HG03378 (cell line): ENCODE measurements at regions not wholly inside any gene's neighbourhood (a gene's known extent, or its start where the extent isn't known, plus 50 kb on each side); places are given as distances from the start of the nearest gene placed in this dataset.
"Not testable (repeated sequence)": the region's sequence is repeated elsewhere in the genome, so short reads cannot be mapped to it uniquely, and the experiment has no call there.

Experiments
- ATAC-seq: cut with Tn5 transposase; IDR thresholded peaks from one replicate; pipeline ENCODE4 v1.9.1; 2021; ENCODE audit warnings: mild to moderate bottlenecking, moderate library complexity; ENCODE audit not compliant: unreplicated experiment

DNA sequence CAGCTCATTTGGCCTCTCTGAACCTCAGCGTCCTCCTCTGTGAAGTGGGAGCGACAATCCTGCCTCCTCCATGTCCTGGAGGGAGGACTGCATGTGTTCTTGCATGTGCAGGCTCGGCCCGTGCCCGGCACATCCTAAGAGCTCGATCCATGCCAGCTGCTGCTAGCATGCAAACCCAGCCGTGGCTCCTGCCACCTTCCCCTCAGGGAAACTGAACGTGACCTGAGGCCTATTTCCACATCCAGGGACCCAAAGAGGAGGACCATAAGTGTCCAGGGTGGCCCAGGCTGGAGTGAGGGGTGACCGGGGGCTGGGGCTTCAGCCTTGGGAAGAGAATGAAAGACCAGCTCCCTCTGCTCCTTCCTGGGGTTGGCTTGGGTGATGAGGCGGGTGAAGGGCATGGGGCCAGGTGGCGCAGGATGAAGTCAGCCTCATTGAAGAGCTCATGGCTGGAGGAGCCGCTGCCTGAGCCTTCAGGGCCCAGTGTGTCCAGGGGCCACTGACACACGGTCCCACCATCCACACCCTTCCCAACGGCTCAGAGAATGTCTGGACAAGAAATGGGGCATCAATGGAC lies 115.7 kb upstream of the AKAP13 start:
- ATAC-seq = not testable (repeated sequence)

DNA sequence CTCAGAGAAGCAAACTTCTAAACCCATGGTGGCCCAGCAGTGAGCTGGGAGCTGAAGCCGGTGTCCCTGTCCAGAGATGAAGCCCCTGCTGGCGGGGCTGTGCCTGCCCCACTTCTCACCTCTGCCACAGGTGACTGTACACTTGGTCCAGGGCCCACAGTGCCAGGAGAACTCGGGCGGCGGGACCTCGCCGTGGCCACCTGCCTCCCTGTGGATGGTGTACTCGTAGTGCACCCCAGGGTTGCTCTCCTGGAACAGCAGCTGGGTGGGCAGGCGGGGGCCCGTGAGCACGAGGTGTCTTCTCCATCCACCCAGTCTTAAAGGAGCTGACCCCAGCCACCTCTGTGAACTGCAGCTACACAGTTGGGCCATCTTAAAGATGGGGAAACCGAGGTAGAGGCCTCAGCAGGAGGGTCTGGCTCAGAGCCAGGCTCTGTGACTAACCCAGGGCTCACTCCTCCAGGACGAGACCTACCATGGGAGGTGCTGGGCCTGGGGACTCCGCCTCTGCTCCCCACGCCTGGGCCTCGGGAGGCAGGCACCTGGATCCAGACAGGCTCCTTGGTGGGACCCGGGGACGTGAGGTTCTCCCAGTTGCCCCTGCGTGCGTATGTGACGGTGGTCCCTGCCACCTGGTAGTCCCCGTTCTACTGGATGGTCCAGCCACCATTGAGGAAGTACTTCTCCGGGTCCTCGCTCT lies 113.1 kb upstream of the AKAP13 start:
- ATAC-seq = not testable (repeated sequence)

DNA sequence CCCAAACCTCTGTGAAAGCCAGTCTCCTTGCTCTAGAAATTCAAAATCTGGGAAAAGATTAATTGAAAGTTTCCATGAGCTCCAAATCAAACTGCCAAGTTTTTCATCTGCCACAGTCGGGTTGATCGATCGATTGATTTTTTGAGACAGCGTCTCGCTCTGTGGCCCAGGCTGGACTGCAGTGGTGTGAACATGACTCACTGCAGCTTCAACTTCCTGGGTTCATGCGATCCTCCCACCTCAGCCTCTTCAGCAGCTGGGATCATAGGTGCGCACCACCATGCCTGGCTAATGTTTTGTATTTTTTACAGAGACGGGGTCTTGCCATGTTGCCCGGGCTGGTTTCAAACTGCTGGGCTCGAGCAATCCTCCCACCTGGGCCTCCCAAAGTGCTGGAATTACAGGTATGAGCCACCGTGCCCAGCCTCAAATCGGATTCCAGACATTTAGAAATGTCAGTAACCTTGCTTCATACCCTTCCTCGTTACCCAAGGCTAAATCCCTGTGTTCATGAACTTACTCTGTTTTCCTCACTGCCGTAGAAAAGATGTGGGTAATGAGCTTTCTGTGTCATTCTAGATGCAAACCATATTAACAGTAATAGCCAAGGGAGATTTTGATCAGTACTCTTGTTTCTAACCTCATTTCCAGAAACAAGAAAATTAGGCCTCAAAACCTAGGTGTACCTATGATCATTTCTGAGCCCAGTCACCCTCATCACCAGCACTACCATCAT lies 105.9 kb upstream of the AKAP13 start:
- no peak for ATAC-seq

DNA sequence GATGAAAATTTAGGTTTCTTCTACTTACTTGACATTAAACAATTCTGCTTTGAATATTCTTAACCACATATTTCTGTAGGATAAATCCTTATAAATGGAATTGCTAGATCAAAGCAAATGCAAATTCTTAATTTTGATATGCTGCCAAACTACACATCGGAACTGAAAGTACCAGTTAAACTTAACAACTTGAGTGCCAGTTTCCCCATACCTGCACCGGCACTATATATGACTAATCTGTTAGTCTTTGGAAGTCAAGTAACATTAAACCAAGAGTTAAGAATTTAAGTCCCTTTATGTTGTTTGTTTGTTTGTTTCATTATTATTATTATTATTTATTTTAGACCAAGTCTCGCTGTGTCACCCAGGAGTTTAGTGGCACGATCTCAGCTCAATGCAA lies 103.9 kb upstream of the AKAP13 start:
- no peak for ATAC-seq

DNA sequence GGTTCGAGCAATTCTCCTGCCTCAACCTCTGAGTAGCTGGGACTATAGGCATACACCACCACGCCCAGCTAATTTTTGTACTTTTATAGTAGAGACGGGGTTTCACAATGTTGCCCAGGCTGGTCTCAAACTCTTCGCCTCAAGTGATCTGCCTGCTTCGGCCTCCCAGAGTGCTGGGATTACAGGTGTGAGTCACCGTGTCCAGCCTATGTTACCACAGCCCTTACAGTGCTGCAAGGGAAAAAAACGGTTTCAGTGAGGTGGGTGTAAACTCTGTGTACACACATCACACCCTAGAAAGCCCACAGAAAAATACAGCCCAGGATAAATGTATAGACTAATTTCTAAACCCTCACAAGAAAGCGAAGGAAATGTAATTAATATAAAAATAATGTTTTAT lies 103.5 kb upstream of the AKAP13 start:
- ATAC-seq = no peak

DNA sequence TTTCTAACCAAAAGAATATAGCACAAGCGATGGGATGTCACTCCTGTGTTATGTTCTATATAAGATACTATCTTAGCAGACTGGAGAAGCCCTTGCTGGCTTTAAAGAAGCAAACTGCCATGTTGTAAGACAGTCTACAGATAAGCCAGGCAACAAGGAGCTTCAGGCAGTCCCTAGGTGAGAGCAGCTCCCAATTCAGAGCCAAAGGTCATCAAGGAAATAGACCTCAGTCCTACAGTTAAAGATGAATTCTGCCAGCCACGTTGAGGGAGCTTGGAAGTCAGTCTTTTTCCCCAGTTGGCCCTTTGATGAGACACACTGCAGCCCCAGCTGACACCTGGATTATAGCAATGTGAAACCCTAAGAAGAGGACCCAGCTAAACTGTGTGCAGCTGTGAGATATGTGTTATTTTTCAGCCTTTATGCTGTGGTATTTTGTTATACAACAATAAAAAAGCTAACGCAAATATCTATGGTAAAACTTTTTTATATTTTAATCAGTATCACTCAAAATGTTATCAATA lies 102.5 kb upstream of the AKAP13 start:
- ATAC-seq = no peak

DNA sequence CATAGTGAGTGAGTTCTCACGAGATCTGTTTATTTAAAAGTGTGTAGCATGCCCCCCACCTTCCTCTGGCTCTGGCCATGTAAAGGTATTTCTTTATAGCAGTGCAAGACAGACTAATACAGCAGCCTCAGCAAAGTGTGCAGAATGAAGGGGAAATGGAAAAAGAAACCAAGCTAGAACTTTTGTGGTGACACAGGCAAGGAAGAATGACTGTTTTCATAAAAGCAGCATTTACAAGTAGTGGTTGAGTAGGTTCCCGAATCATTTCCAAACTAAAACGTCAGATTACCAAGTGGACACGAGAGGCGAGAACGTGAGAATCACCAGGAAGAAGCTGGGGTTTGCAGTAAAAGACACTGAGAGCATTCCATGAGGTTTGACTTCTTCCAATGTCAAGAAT lies 100.2 kb upstream of the AKAP13 start:
- no peak for ATAC-seq

DNA sequence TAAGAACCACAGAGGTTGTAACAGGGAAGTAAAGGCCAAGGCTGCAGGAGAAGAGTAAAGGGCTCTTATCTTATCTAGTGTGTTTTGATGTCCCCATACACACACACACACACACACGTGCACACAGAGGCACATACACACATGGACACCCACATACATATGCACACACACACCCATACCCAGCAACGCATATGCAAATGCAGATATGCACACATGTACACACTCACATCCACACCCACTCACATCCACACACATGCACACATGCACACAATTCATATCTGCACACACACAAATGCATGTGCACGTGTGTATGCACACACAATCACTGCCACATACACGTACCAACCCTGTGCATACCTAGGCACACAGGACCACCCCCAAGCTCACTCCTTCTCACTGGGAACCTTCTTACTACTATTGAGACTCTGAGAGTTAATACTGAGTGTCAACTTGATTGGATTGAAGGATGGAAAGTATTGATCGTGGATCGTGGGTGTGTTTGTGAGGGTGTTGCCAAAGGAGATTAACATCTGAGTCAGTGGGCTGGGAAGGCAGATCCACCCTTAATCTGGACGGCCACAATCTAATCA lies 99.0 kb upstream of the AKAP13 start:
- no peak for ATAC-seq

DNA sequence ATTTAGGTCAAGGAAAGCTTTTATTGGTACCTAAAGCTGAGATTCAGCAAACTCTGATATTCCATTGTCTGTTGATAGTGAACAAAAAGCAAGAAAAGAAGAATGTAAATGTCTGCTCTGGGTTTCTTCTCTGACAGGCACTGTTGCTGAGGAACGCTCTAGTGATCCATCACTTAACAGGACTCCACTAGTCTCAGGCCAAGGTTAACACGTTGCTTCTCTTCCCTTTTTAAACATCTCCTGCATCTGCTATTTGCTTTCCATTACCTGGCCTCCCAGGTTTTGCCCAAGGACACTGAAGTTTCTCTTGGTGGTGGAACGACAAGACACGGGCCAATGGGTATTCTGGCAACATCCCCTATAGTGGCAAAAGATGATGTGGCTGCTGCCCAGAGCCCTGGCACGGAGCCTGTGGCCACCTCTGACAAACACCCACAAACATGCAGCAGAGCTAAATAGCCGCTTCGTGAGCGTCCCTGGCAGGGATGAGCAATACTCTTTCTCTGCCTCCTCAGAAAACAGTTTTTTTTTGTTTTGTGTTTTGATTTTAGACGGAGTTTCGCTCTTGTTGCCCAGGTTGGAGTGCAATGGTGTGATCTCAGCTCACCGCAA lies 97.8 kb upstream of the AKAP13 start:
- no peak for ATAC-seq

DNA sequence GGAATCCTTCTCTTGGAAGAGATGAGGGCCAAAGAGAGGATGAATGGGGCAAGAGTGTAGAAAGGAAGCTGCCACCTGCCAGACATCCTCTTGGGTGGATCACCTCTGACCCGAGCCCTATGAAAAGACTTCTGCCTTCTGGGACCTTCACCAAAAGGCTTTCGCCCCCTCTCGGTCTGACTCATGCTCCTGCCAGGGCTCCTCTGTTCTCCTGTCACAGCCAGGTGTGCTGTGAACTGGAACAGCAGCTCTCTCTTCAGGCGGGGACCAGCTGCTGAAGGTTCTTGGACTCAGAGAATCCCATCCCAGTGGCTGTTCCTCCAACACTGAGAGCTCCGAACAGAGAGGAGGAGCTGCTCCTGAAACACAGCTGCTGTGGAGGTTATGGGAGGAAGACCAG lies 96.6 kb upstream of the AKAP13 start:
- ATAC-seq = peak; percentile 85

DNA sequence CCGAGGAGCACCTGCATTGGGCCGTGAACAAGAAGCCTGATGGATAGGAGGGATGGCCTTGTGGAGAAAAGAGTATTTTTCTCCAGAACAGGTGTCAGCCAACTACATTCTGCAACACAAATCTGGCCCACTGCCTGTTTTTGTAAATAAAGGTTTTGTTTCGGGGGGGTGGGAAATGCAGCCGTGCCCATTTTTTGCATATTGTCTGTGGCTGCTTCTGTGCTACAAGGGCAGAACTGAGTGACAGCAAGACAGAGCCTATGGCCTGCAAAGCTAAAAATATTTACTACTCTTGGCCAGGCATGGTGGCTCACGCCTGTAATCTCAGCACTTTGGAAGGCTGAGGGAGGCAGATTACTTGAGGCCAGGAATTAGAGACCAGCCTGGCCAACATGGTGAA lies 95.9 kb upstream of the AKAP13 start:
- ATAC-seq = peak; percentile 67

DNA sequence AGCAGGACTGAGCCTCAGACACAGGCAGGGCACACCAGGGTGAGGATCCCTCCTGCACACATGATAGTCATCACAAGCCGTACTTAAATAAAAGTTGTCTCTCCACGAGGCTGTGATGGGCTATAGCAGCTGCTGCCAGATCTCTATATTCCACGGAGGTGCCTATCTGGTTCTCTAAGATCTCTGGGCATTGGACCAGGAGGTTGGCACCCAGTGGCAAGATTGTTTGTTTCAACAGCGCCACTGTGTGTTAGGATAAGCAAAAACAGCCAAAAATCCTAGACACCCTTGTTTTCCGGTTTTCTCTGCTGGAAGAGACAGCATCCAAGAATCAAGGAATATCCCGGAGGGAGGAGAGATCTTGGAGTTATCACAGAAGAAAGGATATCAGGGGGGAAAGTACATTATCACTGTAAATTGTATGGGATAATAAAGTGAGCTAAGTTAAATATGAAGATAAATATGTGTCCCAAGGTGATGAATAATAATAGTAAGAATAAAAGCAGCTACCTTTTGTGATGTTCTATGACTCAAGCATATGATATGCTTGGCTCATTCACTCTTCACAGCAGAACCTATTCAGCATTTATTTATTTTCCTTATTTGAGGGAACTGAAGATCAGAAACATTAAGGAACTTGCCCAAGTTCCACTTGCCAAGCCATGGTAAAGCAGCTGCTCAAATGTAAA lies 90.6 kb upstream of the AKAP13 start:
- ATAC-seq = no peak

DNA sequence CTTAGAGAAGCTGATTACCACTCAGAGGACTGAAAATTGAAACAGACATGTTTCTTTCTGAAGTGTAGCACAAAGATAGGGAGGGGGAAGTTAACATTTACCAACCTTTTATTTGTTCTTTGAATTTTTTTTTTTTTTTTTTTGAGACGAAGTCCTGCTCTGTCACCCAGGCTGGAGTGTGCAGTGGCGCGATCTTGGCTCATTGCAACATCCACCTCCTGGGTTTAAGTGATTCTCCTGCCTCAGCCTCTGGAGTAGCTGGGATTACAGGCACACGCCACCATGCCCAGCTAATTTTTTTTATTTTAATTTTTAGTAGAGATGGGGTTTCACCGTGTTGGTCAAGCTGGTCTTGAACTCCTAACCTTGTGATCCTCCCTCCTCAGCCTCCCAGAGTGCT lies 87.8 kb upstream of the AKAP13 start:
- ATAC-seq = not testable (repeated sequence)

DNA sequence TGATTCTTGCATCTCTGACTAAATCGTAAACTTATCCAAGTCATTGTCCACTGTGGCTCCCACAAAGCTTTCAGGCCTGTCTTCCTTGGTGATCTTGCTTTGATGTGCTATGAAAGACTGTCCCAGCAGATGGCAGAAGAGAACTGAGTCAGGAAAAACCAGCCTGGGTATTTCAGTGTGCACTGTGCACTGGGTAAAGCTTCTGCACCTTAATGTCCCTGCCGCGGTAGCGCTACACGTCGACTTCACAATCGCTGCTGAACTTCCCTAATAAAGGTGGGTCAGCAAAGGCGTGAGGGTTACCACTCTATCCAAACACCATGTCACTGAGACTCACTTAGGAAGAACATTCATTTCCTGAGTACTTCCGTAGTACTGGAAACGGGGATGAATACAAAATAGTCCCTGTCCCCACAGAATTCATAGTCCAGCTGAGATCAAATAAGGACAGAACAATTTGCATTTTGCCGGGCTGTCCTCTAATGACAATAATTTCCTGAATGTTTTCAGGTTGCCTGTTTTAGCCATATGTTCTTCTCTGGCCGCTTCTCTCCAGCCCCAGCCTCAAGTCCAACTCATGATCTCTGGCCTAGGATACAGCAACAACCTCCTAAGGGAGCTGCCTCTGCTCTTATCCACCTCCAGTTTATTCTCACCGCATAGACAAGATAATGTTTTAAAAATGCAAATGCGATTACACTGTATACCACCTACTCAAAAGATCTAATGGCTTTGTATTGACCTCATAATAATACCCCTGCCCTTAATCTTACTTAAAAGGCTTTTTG lies 83.6 kb upstream of the AKAP13 start:
- ATAC-seq = peak; percentile 84

DNA sequence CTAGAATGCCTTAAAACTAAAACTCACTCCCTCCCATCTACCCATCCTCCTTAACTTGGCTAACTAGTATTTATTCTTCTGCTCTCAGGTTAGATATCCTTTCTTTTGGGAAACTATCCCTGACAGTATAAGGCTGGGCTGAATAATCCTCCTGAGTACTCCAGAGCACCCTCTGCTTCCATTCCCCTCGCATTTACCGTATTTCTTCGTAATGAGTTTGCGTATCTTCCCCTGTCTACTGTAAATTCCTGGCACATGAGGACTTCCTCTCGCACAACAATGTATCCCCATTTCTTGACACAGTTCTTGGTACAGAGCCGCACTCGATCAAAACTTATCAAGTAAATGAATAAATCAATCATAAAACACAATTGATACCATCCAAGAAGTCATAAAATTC lies 82.9 kb upstream of the AKAP13 start:
- ATAC-seq = no peak

DNA sequence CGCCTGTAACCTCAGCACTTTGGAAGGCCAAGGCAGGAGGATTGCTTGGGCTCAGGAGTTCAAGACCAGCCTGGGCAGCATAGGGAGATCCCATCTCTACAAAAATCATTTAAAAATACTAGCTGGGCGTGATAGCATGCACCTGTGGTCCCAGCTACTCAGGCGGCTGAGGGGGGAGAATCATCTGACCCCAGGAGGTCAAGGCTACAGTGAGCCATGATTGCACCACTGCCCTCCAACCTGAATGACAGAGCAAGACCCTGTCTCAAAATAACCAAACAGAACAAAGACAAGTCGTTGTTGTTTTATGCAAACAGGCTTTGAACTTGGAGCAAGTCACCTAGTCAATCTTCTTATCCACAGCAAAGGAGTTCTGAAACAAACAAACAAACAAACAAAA lies 82.0 kb upstream of the AKAP13 start:
- no peak for ATAC-seq

DNA sequence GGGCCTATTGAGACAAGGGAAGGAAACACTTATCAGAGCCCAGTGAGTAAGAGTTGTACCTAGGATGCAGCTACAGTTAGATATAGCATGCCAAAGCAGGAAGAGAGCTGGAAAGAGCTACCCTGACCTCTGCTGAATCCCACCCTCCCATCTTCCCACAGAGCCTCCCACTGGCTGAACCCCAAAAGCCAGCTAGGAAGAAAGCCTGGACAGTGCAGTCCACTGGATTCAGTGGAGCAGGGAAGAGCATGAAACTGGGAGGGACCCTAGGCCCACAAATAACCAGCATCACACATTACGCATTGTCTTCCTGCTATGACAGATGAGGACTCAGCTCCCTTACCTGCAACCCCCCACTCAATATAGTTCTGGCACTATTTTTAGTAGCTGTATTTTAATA lies 81.5 kb upstream of the AKAP13 start:
- no peak for ATAC-seq

DNA sequence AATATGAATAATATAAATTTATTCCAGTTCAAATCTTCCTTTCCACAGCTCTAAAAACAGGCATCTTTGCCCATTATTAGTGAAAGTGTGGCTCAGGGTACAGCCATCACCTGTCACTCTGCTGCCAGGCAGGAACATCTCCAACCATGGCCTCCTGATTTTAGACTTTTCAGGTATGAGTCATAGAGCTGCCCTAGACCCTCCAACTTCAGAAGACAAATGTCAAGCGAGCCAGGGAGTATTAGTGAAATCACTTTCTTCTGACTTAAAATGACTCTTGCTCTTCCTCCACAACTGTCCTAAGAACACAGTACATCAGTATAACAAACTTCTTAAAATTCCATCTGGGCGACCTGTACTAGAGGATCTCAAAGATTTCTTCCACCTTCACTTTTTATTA lies 78.1 kb upstream of the AKAP13 start:
- ATAC-seq = no peak

DNA sequence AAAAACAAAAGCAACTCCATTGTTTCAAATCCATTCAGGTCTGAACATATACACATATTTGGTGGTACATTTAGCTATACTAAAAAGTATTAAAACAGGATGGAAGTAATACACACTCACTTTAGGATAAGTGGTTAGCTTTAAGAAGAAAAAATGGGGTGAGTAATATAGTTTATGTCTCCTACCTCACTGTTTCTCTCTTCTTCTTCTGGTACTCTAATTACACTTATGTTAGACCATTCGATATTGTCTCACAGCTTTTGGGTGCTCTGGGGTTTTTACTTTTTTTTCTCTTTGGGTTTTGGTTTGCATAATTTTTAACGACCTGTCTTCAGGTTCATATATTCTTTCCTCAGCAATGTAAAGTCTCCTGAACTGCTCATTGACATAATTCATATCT lies 75.4 kb upstream of the AKAP13 start:
- no peak for ATAC-seq
